OCI-LY7 (cell line): ENCODE measurements at regions not wholly inside any gene's neighbourhood (a gene's known extent, or its start where the extent isn't known, plus 50 kb on each side); places are given as distances from the start of the nearest gene placed in this dataset.

Source experiments
- CTCF ChIP-seq: fragments of 200-600 bp; sonication (generic); conservative IDR thresholded peaks from 2 replicates; pipeline ENCODE4 v1.5.1; 2014; ENCODE audit warnings: mild to moderate bottlenecking, antibody characterized with exemption, low read length, moderate library complexity, mixed read lengths
- EZH2phosphoT487 ChIP-seq: fragments of 200-600 bp; sonication (generic); IDR thresholded peaks from 2 replicates; pipeline ENCODE4 v1.6.1; 2018; ENCODE audit warnings: low read depth, borderline replicate concordance, mild to moderate bottlenecking, mixed run types, antibody characterized with exemption, low read length, moderate library complexity, mixed read lengths

- no peak for TF ChIP-seq CTCF
- no peak for TF ChIP-seq EZH2phosphoT487
These were observed 175.6 kb upstream of the RAB6C start for GRCh38 chr2:129803871-129804270.
